ENCODE measurements at regions not wholly inside any gene's neighbourhood (a gene's known extent, or its start where the extent isn't known, plus 50 kb on each side); places are given as distances from the start of the nearest gene placed in this dataset.
"Not testable (repeated sequence)": the region's sequence is repeated elsewhere in the genome, so short reads cannot be mapped to it uniquely, and the experiment has no call there.

DNA sequence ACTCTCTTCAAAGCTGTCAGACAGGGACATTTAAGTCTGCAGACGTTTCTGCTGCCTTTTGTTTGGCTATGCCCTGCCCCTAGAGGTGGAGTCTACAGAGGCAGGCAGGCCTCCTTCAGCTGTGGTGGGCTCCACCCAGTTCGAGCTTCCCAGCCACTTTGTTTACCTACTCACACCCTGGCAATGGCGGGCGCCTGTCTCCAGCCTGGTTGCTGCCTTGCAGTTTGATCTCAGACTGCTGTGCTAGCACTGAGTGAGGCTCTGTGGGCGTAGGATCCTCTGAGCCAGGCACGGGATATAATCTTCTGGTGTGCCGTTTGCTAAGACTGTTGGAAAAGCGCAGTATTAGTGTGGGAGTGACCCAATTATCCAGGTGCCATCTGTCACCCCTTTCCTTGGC, 499.8 kb upstream of the IZUMO3 start:
- BruUV-seq (replicated peaks); H3K79me1 ChIP-seq (ENCODE audit: low read depth in 1 of 2, low read length in 2 of 2); H3K4me3 ChIP-seq (ENCODE audit: insufficient read depth, low read depth, low read length); H3K9me1 ChIP-seq (ENCODE audit: insufficient read depth, low read length); intact Hi-C loops (cut with micrococcal nuclease); H3K4me1 ChIP-seq (ENCODE audit: control insufficient read depth, insufficient read depth, low read length); H3K9me3 ChIP-seq (ENCODE audit: control insufficient read depth, insufficient read depth, low read length); H3K14ac ChIP-seq (replicated peaks; ENCODE audit: low read depth, low read length); H3K56ac ChIP-seq (ENCODE audit: extremely low read depth, insufficient read depth, low read length); H4K8ac ChIP-seq (ENCODE audit: low read depth in 2 of 2, low read length in 2 of 2); in situ Hi-C loops (cut with MboI; ENCODE audit: low sequenced_read_pairs); H2BK120ac ChIP-seq (ENCODE audit: low read depth, low read length); H3K4me2 ChIP-seq (ENCODE audit: low read depth, low read length); H2BK15ac ChIP-seq (ENCODE audit: low read depth, low read length); H3K9ac ChIP-seq (ENCODE audit: low read depth, low read length); H3K36me3 ChIP-seq (ENCODE audit: control insufficient read depth, insufficient read depth, low read length); dilution Hi-C loops (cut with HindIII; ENCODE audit: low sequenced_read_pairs, unreplicated experiment); H2BK5ac ChIP-seq (ENCODE audit: low read depth, low read length, poor library complexity, severe bottlenecking); DNase-seq; H4K20me1 ChIP-seq (ENCODE audit: insufficient read depth, low read length); H4K91ac ChIP-seq (ENCODE audit: insufficient read depth, low read depth, low read length); H3K27me3 ChIP-seq (ENCODE audit: control insufficient read depth, insufficient read depth, low read length); H2BK20ac ChIP-seq (ENCODE audit: low read depth, low read length); POLR2A ChIA-PET (ENCODE audit: unreplicated experiment); H3K27ac ChIP-seq (ENCODE audit: insufficient read depth, low read length); H3K18ac ChIP-seq (ENCODE audit: low read depth, low read length); H2AFZ ChIP-seq (replicated peaks; ENCODE audit: low read length, poor library complexity); H3K4ac ChIP-seq (ENCODE audit: low read depth, low read length); CTCF ChIA-PET; ATAC-seq (ENCODE audit: low read depth); H2AK9ac ChIP-seq (replicated peaks; ENCODE audit: low read depth, low read length, poor library complexity); H3K23ac ChIP-seq (ENCODE audit: low read depth, low read length); H2AK5ac ChIP-seq (ENCODE audit: low read depth, low read length); H4K5ac ChIP-seq (ENCODE audit: low read depth, low read length): not testable (repeated sequence)
- WGBS, 2 experiments (ENCODE audit: extremely low coverage in 2 of 2, insufficient read length in 1 of 2) = no CpG with 5 or more reads among the region's 8 CpGs

All from IMR-90 (cell line).